Upper lobe of left lung (tissue), 4 donors: ENCODE measurements at regions not wholly inside any gene's neighbourhood (a gene's known extent, or its start where the extent isn't known, plus 50 kb on each side); places are given as distances from the start of the nearest gene placed in this dataset.

Experiments
- CTCF ChIP-seq, 6 experiments: fragments of 450-650 bp in 4 of 6; fragments of 200-600 bp in 2 of 6; sonication (generic) in 2 of 6; IDR thresholded peaks; one replicate each; pipeline ENCODE4 v1.5.1; 2016 to 2019; ENCODE audit warnings: antibody characterized with exemption in 6 of 6
- POLR2A ChIP-seq, 4 donors: fragments of 450-650 bp; IDR thresholded peaks; one replicate each; pipeline ENCODE4 v1.5.1; 2016 to 2017; ENCODE audit warnings: antibody characterized with exemption in 4 of 4, mild to moderate bottlenecking in 2 of 4
- POLR2AphosphoS5 ChIP-seq, 2 donors: sonication (generic); formaldehyde crosslinking; IDR thresholded peaks; one replicate each; pipeline ENCODE4 v1.5.1; 2017; ENCODE audit warnings: antibody characterized with exemption in 2 of 2

DNA sequence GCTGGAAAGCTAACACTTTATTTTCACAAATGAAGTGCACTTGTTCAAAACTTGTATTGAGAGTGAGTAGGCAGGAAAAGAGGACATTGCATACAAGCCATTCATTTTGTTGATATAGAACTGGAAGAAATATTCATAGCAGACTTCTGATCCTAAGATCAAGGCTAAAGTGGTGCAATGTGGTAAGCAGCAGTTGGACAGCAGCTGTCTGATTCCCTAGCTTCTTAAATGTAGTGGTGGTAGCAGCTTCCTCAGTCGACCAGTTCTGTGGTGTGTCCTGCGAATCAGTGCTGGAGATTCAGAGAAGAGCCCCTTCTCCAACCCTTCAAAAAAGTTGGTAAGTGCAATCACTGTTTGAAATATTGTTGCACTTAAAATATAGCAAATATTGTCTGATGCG lies 281.7 kb upstream of the GJE1 start:
- TF ChIP-seq POLR2A (IDR thresholded peaks at IDR 0.05) (no peak), POLR2AphosphoS5 (IDR thresholded peaks at IDR 0.05) (no peak), CTCF (IDR thresholded peaks at IDR 0.05) (no peak)
